Fibroblast of villous mesenchyme (primary cell): ENCODE measurements at regions not wholly inside any gene's neighbourhood (a gene's known extent, or its start where the extent isn't known, plus 50 kb on each side); places are given as distances from the start of the nearest gene placed in this dataset.
A peak's percentile ranks its signal among the peaks of the same experiment; 100 is the strongest.

Source experiments
- DNase-seq: peaks from one replicate; pipeline ENCODE4 v3.0.0-alpha.2; 2010; ENCODE audit warnings: low read depth
- H3K4me3 ChIP-seq: 2 replicates; pipeline ENCODE4 v1.5.1; 2011; ENCODE audit warnings: low read depth, mild to moderate bottlenecking, low read length
- TF ChIP-seq, protein P1 (sequence below): IDR thresholded peaks from 2 replicates; pipeline ENCODE4 v1.5.1; 2012; ENCODE audit warnings: low read depth, mild to moderate bottlenecking, low read length; ENCODE audit not compliant: insufficient read depth

- DNase-seq: no peak
- H3K4me3 ChIP-seq: no peak overlapping the region
- TF ChIP-seq, protein P1, sequence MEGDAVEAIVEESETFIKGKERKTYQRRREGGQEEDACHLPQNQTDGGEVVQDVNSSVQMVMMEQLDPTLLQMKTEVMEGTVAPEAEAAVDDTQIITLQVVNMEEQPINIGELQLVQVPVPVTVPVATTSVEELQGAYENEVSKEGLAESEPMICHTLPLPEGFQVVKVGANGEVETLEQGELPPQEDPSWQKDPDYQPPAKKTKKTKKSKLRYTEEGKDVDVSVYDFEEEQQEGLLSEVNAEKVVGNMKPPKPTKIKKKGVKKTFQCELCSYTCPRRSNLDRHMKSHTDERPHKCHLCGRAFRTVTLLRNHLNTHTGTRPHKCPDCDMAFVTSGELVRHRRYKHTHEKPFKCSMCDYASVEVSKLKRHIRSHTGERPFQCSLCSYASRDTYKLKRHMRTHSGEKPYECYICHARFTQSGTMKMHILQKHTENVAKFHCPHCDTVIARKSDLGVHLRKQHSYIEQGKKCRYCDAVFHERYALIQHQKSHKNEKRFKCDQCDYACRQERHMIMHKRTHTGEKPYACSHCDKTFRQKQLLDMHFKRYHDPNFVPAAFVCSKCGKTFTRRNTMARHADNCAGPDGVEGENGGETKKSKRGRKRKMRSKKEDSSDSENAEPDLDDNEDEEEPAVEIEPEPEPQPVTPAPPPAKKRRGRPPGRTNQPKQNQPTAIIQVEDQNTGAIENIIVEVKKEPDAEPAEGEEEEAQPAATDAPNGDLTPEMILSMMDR: no peak
These were observed 192.0 kb upstream of the FOXA2 start for GRCh38 chr20:22776369-22776768.

- DNase-seq: no peak
- H3K4me3 ChIP-seq: no peak overlapping the region
- TF ChIP-seq, protein P1: no peak
These were observed 195.5 kb upstream of the FOXA2 start for GRCh38 chr20:22779878-22780277.

- no peak for DNase-seq
- no peak overlapping the region for H3K4me3 ChIP-seq
- TF ChIP-seq, protein P1: no peak
These were observed 197.5 kb upstream of the FOXA2 start for GRCh38 chr20:22781869-22782268.

DNA sequence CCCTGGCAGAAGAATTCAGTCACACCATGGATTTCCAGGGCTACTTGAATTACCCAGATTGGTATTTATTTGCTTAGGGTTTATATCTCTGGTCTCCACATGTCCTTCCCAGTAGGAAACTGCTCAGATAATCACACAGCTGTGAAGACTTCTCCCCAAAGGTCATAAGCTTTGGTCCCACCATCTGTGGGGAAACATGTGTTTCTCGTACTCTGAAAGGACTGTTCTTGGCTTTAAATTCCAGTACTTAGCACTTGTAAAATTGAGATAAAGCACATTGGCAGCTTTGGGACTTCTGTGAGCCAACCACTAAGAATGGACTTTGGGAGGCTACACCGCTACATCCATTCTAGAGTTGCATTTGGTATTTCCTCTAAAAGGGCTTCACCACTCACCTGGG lies 205.3 kb upstream of the FOXA2 start:
- peak; percentile 90 for DNase-seq
- no peak overlapping the region for H3K4me3 ChIP-seq
- TF ChIP-seq, protein P1: no peak

DNA sequence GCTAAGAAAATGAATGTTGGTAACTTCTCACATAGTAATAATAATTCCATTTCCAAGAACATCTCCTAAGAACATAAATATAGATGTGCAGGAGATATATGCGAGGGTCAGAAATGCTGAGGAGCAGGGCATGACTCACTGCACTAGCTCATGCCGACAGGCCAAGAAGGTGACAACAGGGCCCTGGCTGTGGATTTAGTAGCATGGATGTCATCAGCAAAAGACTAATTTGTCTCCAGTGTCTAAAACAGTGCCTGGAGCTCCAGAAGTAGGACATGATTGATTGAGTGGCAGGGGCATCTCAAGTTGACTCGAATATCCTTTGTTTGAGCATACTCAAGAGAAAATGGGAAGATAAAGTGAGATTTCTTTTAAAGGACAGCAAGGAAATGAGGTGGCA lies 207.0 kb upstream of the FOXA2 start:
- no peak for DNase-seq
- H3K4me3 ChIP-seq: no peak overlapping the region
- TF ChIP-seq, protein P1: no peak

DNA sequence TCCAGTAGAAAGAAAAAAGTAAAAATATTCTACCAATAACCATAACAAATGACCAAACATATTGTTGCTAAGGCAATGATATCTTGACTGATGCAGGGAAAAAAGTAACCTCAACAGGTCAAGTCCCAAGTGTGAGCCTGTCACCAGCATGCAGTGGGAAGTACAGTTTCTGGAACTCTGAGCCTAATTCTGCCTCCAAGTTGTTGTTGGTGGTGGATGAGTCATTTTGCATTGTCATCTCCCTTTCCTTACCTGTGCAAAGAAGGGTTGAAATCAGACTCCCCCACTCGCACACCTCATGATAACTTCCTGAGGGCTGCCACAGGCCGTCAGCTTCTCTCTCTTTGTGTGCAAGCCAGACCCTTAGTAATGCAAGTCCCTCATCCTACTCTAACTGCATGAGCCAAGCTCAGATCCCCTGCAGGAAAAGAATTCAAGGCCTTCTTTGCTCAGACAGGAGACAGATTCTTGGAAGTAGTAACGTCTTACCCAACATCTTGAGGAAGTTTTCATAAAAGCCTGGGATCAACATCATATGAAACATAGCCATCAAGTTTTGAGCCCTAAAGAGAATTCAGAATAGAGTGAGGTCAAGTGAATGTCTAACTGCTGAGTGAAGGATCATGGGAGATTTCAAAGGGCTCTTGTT lies 207.6 kb upstream of the FOXA2 start:
- TF ChIP-seq, protein P1: no peak
- no peak overlapping the region for H3K4me3 ChIP-seq
- no peak for DNase-seq

GRCh38 chr20:22794200-22794599 lies 209.8 kb upstream of the FOXA2 start:
- TF ChIP-seq, protein P1: no peak
- no peak for DNase-seq
- H3K4me3 ChIP-seq: no peak overlapping the region
